Loucy (cell line): ENCODE measurements at regions not wholly inside any gene's neighbourhood (a gene's known extent, or its start where the extent isn't known, plus 50 kb on each side); places are given as distances from the start of the nearest gene placed in this dataset.

ENCODE experiments used
- CTCF ChIP-seq: fragments of 200-600 bp; sonication (generic); conservative IDR thresholded peaks from 2 replicates; pipeline ENCODE4 v1.5.1; 2014; ENCODE audit warnings: mild to moderate bottlenecking, antibody characterized with exemption, low read length
- EZH2phosphoT487 ChIP-seq: fragments of 200-600 bp; IDR thresholded peaks from 2 replicates; pipeline ENCODE4 v1.6.1; 2018; ENCODE audit warnings: antibody characterized with exemption, mild to moderate bottlenecking, moderate library complexity, borderline replicate concordance

GRCh38 chr5:171537923-171538537 lies 118.6 kb downstream of the FGF18 start:
- no peak for TF ChIP-seq CTCF
- TF ChIP-seq EZH2phosphoT487: no peak
